Mesendoderm (in vitro differentiated cells): ENCODE measurements at regions not wholly inside any gene's neighbourhood (a gene's known extent, or its start where the extent isn't known, plus 50 kb on each side); places are given as distances from the start of the nearest gene placed in this dataset.

Source experiments
- DNase-seq: peaks from one replicate; pipeline ENCODE4 v3.0.0; 2013
- H2AK5ac ChIP-seq: 2 replicates; pipeline ENCODE4 v1.6.1; 2013; ENCODE audit warnings: low read length, inconsistent platforms
- H2BK120ac ChIP-seq: 2 replicates; pipeline ENCODE4 v1.6.1; 2013; ENCODE audit warnings: low read depth, mild to moderate bottlenecking, low read length, moderate library complexity, mixed read lengths
- H2BK15ac ChIP-seq: replicated peaks from 2 replicates; pipeline ENCODE4 v1.6.1; 2013; ENCODE audit warnings: low read depth, mild to moderate bottlenecking, moderate library complexity
- H2BK5ac ChIP-seq: 2 replicates; pipeline ENCODE4 v1.6.1; 2013; ENCODE audit warnings: low read length, inconsistent platforms
- H3K18ac ChIP-seq: 2 replicates; pipeline ENCODE4 v1.6.1; 2013; ENCODE audit warnings: mild to moderate bottlenecking, low read length, mixed read lengths
- H3K23ac ChIP-seq: one replicate; pipeline ENCODE4 v1.6.1; 2013; ENCODE audit warnings: low read length
- H3K27ac ChIP-seq: 2 replicates; pipeline ENCODE4 v1.5.1; 2013; ENCODE audit warnings: low read depth, mild to moderate bottlenecking, inconsistent platforms, low read length, moderate library complexity
- H3K27me3 ChIP-seq: 2 replicates; pipeline ENCODE4 v1.6.1; 2013; ENCODE audit warnings: low read length, control low read depth, mild to moderate bottlenecking, inconsistent platforms; ENCODE audit not compliant: insufficient read depth, poor library complexity
- H3K36me3 ChIP-seq: 2 replicates; pipeline ENCODE4 v1.6.1; 2013; ENCODE audit warnings: low read length, inconsistent platforms; ENCODE audit not compliant: control insufficient read depth, insufficient read depth
- H3K4ac ChIP-seq: one replicate; pipeline ENCODE4 v1.6.1; 2013; ENCODE audit warnings: low read depth, mild to moderate bottlenecking, low read length, moderate library complexity
- H3K4me1 ChIP-seq: 2 replicates; pipeline ENCODE4 v1.6.1; 2013; ENCODE audit warnings: low read depth, low read length, inconsistent platforms; ENCODE audit not compliant: control insufficient read depth
- H3K4me2 ChIP-seq: 2 replicates; pipeline ENCODE4 v1.6.1; 2013; ENCODE audit warnings: low read length
- H3K4me3 ChIP-seq: 2 replicates; pipeline ENCODE4 v1.5.1; 2013; ENCODE audit warnings: mild to moderate bottlenecking, low read length
- H3K56ac ChIP-seq: one replicate; pipeline ENCODE4 v1.6.1; 2013; ENCODE audit warnings: low read length
- H3K79me1 ChIP-seq: 2 replicates; pipeline ENCODE4 v1.6.1; 2013; ENCODE audit warnings: low read length, inconsistent platforms
- H3K79me2 ChIP-seq: 2 replicates; pipeline ENCODE4 v1.6.1; 2013; ENCODE audit warnings: mild to moderate bottlenecking, low read length; ENCODE audit not compliant: control insufficient read depth, insufficient read depth
- H3K9ac ChIP-seq: 2 replicates; pipeline ENCODE4 v1.6.1; 2013; ENCODE audit warnings: low read length, inconsistent platforms
- H4K5ac ChIP-seq: one replicate; pipeline ENCODE4 v1.6.1; 2013; ENCODE audit warnings: low read length
- H4K8ac ChIP-seq: one replicate; pipeline ENCODE4 v1.6.1; 2013; ENCODE audit warnings: low read depth, mild to moderate bottlenecking, control low read depth, low read length, moderate library complexity
- WGBS: extraction: QIAGEN DNeasy Blood & Tissue Kit; methylation state at CpG from one replicate; pipeline ENCODE4 v1.1.7; 2013; ENCODE audit warnings: low lambda C conversion rate, missing lambda C conversion rate; ENCODE audit not compliant: insufficient coverage; ENCODE audit errors: extremely low coverage; 5-methylcytosine and 5-hydroxymethylcytosine counted together

GRCh38 chr4:14022456-14022855 lies 394.9 kb upstream of the BOD1L1 start:
- WGBS = no CpG with 5 or more reads among the region's 1 CpG
- no peak overlapping the region for H3K4ac ChIP-seq

GRCh38 chr4:14023036-14023435 lies 395.5 kb upstream of the BOD1L1 start:
- Histone ChIP-seq H3K56ac (no peak overlapping the region), H2BK5ac (no peak overlapping the region), H2BK15ac (no peak overlapping the region), H4K8ac (no peak overlapping the region), H3K27me3 (no peaks in the 10 kb centered on the region), H3K23ac (no peak overlapping the region), H3K4me1 (peaks cover 2% of the 10 kb centered on the region), H3K4me3 (no peak overlapping the region), H3K79me1 (no peaks in the 10 kb centered on the region), H3K4ac (no peak overlapping the region), H4K5ac (no peak overlapping the region), H2AK5ac (no peak overlapping the region), H3K9ac (no peak overlapping the region), H3K79me2 (no peaks in the 10 kb centered on the region), H3K27ac (no peak overlapping the region), H2BK120ac (no peak overlapping the region), H3K4me2 (no peak overlapping the region), H3K36me3 (no peaks in the 10 kb centered on the region), H3K18ac (no peak overlapping the region)
- DNase-seq = no peak
- no CpG with 5 or more reads among the region's 3 CpGs for WGBS

More at GRCh38 chr4:14022456-14022855, 394.9 kb upstream of the BOD1L1 start:
- Histone ChIP-seq H3K79me2 (no peaks in the 10 kb centered on the region), H3K18ac (no peak overlapping the region), H3K4me2 (no peak overlapping the region), H3K23ac (no peak overlapping the region), H3K36me3 (no peaks in the 10 kb centered on the region), H4K5ac (no peak overlapping the region), H3K79me1 (no peaks in the 10 kb centered on the region), H3K27ac (no peak overlapping the region), H3K9ac (no peak overlapping the region), H3K4me3 (no peak overlapping the region), H2BK120ac (no peak overlapping the region), H2AK5ac (no peak overlapping the region), H3K4me1 (peaks cover 2% of the 10 kb centered on the region), H2BK5ac (no peak overlapping the region), H4K8ac (no peak overlapping the region), H3K27me3 (no peaks in the 10 kb centered on the region), H3K56ac (no peak overlapping the region), H2BK15ac (no peak overlapping the region)
- DNase-seq = peak; percentile 34

DNA sequence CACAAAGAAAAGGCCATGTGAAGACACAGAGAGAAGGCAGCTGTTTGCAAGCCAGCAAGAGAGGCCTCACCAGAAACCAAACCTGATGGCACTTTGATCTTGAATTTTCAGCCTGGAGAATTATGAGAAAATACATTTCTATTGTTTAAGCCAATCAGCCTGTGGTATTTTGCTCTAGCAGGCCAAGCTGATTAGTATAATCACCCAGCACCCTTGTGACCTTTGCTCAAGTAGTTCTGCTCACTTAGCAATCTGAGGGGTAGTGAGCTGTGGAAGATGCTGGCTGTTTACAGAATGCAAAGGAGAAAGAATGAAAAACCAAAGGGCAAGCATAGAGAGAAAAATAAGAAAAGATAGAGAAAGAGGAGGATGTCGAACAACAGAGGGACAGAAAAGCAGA lies 396.4 kb upstream of the BOD1L1 start:
- H4K5ac ChIP-seq = no peak overlapping the region
- H3K79me1 ChIP-seq = no peaks in the 10 kb centered on the region
- DNase-seq = no peak
- no peak overlapping the region for H2BK5ac ChIP-seq
- H3K4me3 ChIP-seq = no peak overlapping the region
- no peaks in the 10 kb centered on the region for H3K79me2 ChIP-seq
- no peak overlapping the region for H3K27ac ChIP-seq
- peaks cover 2% of the 10 kb centered on the region for H3K4me1 ChIP-seq
- no peak overlapping the region for H4K8ac ChIP-seq
- H3K9ac ChIP-seq = no peak overlapping the region
- WGBS = no CpG with 5 or more reads among the region's 1 CpG
- H3K4ac ChIP-seq = no peak overlapping the region
- no peaks in the 10 kb centered on the region for H3K27me3 ChIP-seq
- no peak overlapping the region for H2BK120ac ChIP-seq
- H3K56ac ChIP-seq = no peak overlapping the region
- no peak overlapping the region for H3K4me2 ChIP-seq
- H3K18ac ChIP-seq = no peak overlapping the region
- no peak overlapping the region for H2BK15ac ChIP-seq
- H3K36me3 ChIP-seq = no peaks in the 10 kb centered on the region
- no peak overlapping the region for H3K23ac ChIP-seq
- no peak overlapping the region for H2AK5ac ChIP-seq

- no peak overlapping the region for H3K4ac ChIP-seq
- no peak overlapping the region for H3K23ac ChIP-seq
- H4K5ac ChIP-seq = no peak overlapping the region
- no peak for DNase-seq
- H3K9ac ChIP-seq = no peak overlapping the region
- no peaks in the 10 kb centered on the region for H3K79me2 ChIP-seq
- H4K8ac ChIP-seq = no peak overlapping the region
- WGBS = no CpG with 5 or more reads among the region's 5 CpGs
- H2BK15ac ChIP-seq = no peak overlapping the region
- H3K4me2 ChIP-seq = no peak overlapping the region
- no peak overlapping the region for H3K56ac ChIP-seq
- no peak overlapping the region for H2BK5ac ChIP-seq
- no peak overlapping the region for H2BK120ac ChIP-seq
- H3K4me1 ChIP-seq = peaks cover 2% of the 10 kb centered on the region
- no peak overlapping the region for H2AK5ac ChIP-seq
- H3K27ac ChIP-seq = no peak overlapping the region
- no peaks in the 10 kb centered on the region for H3K27me3 ChIP-seq
- no peaks in the 10 kb centered on the region for H3K79me1 ChIP-seq
- H3K18ac ChIP-seq = no peak overlapping the region
- H3K4me3 ChIP-seq = no peak overlapping the region
- no peaks in the 10 kb centered on the region for H3K36me3 ChIP-seq
Observed at GRCh38 chr4:14025111-14025510, 397.6 kb upstream of the BOD1L1 start.

- no peak for DNase-seq
- Histone ChIP-seq H3K4me3 (no peak overlapping the region), H3K79me2 (no peaks in the 10 kb centered on the region), H3K4me1 (peaks cover 2% of the 10 kb centered on the region), H3K4me2 (no peak overlapping the region), H2BK5ac (no peak overlapping the region), H2BK15ac (no peak overlapping the region), H3K79me1 (no peaks in the 10 kb centered on the region), H3K27me3 (no peaks in the 10 kb centered on the region), H3K27ac (no peak overlapping the region), H3K4ac (no peak overlapping the region), H3K23ac (no peak overlapping the region), H3K36me3 (no peaks in the 10 kb centered on the region), H2AK5ac (no peak overlapping the region), H3K18ac (no peak overlapping the region), H3K56ac (no peak overlapping the region), H2BK120ac (no peak overlapping the region), H4K5ac (no peak overlapping the region), H3K9ac (no peak overlapping the region), H4K8ac (no peak overlapping the region)
- no CpG with 5 or more reads among the region's 5 CpGs for WGBS
Observed at GRCh38 chr4:14025891-14026290, 398.4 kb upstream of the BOD1L1 start.

DNA sequence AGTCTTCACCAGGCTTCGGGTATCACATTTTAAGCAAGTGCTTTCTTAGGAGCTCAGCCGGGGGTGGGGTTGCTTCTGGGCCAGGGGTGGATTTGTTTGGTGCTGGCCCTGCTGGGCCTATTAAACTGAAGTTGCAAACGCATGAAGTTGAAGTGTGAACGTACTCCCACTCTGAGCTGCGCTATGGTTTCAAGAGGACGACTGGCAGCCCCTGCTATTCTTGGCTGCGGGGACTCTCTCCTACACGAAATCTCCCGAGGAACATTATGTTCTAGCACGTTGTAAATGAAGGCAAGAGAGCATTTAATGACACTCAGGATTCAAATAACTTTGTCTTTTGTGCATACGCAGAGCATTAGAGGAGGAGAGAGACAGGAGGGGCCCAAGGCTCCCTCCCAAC lies 401.3 kb upstream of the BOD1L1 start:
- no peak overlapping the region for H3K4me3 ChIP-seq
- DNase-seq = no peak
- no peak overlapping the region for H2AK5ac ChIP-seq
- no CpG with 5 or more reads among the region's 11 CpGs for WGBS
- H3K4me2 ChIP-seq = no peak overlapping the region
- H3K56ac ChIP-seq = no peak overlapping the region
- H4K8ac ChIP-seq = no peak overlapping the region
- no peak overlapping the region for H3K27ac ChIP-seq
- no peak overlapping the region for H3K23ac ChIP-seq
- no peak overlapping the region for H3K18ac ChIP-seq
- no peaks in the 10 kb centered on the region for H3K79me2 ChIP-seq
- H2BK120ac ChIP-seq = no peak overlapping the region
- H3K9ac ChIP-seq = no peak overlapping the region
- H3K4ac ChIP-seq = no peak overlapping the region
- no peaks in the 10 kb centered on the region for H3K79me1 ChIP-seq
- H4K5ac ChIP-seq = no peak overlapping the region
- no peaks in the 10 kb centered on the region for H3K27me3 ChIP-seq
- H2BK5ac ChIP-seq = no peak overlapping the region
- no peaks in the 10 kb centered on the region for H3K36me3 ChIP-seq
- H3K4me1 ChIP-seq = no peaks in the 10 kb centered on the region
- no peak overlapping the region for H2BK15ac ChIP-seq
